IPS-NIHi7 (cell line): ENCODE measurements at regions not wholly inside any gene's neighbourhood (a gene's known extent, or its start where the extent isn't known, plus 50 kb on each side); places are given as distances from the start of the nearest gene placed in this dataset.
"Not testable (repeated sequence)": the region's sequence is repeated elsewhere in the genome, so short reads cannot be mapped to it uniquely, and the experiment has no call there.

ENCODE experiments used
- DNase-seq: peaks from one replicate; pipeline ENCODE4 v3.0.0; 2012; ENCODE audit warnings: mixed read lengths; ENCODE audit errors: extremely low spot score

- DNase-seq, result no peak
Measured at GRCh38 chr14:37991027-37991426, 216.7 kb upstream of the SSTR1 start.

- DNase-seq, result no peak
Measured at GRCh38 chr14:37992499-37992898, 215.2 kb upstream of the SSTR1 start.

- DNase-seq, result no peak
Measured at GRCh38 chr14:37994846-37995372, 212.8 kb upstream of the SSTR1 start.

GRCh38 chr14:37997017-37997416 lies 210.7 kb upstream of the SSTR1 start:
- DNase-seq, result no peak

- no peak for DNase-seq
Measured at GRCh38 chr14:38000340-38000739, 207.4 kb upstream of the SSTR1 start.

GRCh38 chr14:38001501-38001900 lies 206.2 kb upstream of the SSTR1 start:
- no peak for DNase-seq

- DNase-seq, result no peak
Measured at GRCh38 chr14:38003746-38004609, 203.7 kb upstream of the SSTR1 start.

- DNase-seq, result no peak
Measured at GRCh38 chr14:38004610-38004879, 203.2 kb upstream of the SSTR1 start.

- DNase-seq, result not testable (repeated sequence)
Measured at GRCh38 chr14:38011156-38011555, 196.5 kb upstream of the SSTR1 start.

- DNase-seq, result no peak
Measured at GRCh38 chr14:38012056-38012455, 195.6 kb upstream of the SSTR1 start.

GRCh38 chr14:38016497-38016896 lies 191.2 kb upstream of the SSTR1 start:
- DNase-seq, result no peak

GRCh38 chr14:38021861-38022260 lies 185.8 kb upstream of the SSTR1 start:
- no peak for DNase-seq

- DNase-seq, result no peak
Measured at GRCh38 chr14:38022775-38023174, 184.9 kb upstream of the SSTR1 start.

GRCh38 chr14:38038171-38038570 lies 169.5 kb upstream of the SSTR1 start:
- DNase-seq, result no peak

- no peak for DNase-seq
Measured at GRCh38 chr14:38038986-38039385, 168.7 kb upstream of the SSTR1 start.

- DNase-seq, result no peak
Measured at GRCh38 chr14:38039496-38039895, 168.2 kb upstream of the SSTR1 start.

- DNase-seq, result no peak
Measured at GRCh38 chr14:38040411-38040810, 167.3 kb upstream of the SSTR1 start.

GRCh38 chr14:38042322-38042721 lies 165.4 kb upstream of the SSTR1 start:
- DNase-seq, result peak; percentile 27

GRCh38 chr14:38044710-38045109 lies 163.0 kb upstream of the SSTR1 start:
- no peak for DNase-seq

GRCh38 chr14:38045461-38045860 lies 162.2 kb upstream of the SSTR1 start:
- DNase-seq, result no peak

GRCh38 chr14:38046160-38046559 lies 161.5 kb upstream of the SSTR1 start:
- DNase-seq, result no peak

GRCh38 chr14:38047195-38047902 lies 160.4 kb upstream of the SSTR1 start:
- DNase-seq, result no peak

- DNase-seq, result no peak
Measured at GRCh38 chr14:38053666-38054065, 154.0 kb upstream of the SSTR1 start.
